ENCODE measurements at regions not wholly inside any gene's neighbourhood (a gene's known extent, or its start where the extent isn't known, plus 50 kb on each side); places are given as distances from the start of the nearest gene placed in this dataset.

- TF ChIP-seq CTCF (IDR thresholded peaks at IDR 0.05; ENCODE audit: insufficient read depth, missing control alignments) = no peak
- FAIRE-seq = peak; percentile 56
Measured at GRCh38 chr16:27717726-27718125, 167.8 kb downstream of the KATNIP start.

GRCh38 chr16:27718201-27719105, 168.5 kb downstream of the KATNIP start:
- TF ChIP-seq CTCF (IDR thresholded peaks at IDR 0.05; ENCODE audit: insufficient read depth, missing control alignments) = no peak
- FAIRE-seq (no peak), DNase-seq (ENCODE audit: insufficient read length, low spot score) (no peak)

More at GRCh38 chr16:27717726-27718125, 167.8 kb downstream of the KATNIP start:
- DNase-seq (ENCODE audit: insufficient read length, low spot score) = no peak

GRCh38 chr16:27719106-27719445, 169.1 kb downstream of the KATNIP start:
- no peak for FAIRE-seq
- TF ChIP-seq CTCF (IDR thresholded peaks at IDR 0.05; ENCODE audit: insufficient read depth, missing control alignments) = no peak
- no peak for DNase-seq (ENCODE audit: insufficient read length, low spot score)

GRCh38 chr16:27720731-27721530, 171.0 kb downstream of the KATNIP start:
- no peak for DNase-seq (ENCODE audit: insufficient read length, low spot score)
- TF ChIP-seq CTCF (IDR thresholded peaks at IDR 0.05; ENCODE audit: insufficient read depth, missing control alignments) = peak; percentile 5
- no peak for FAIRE-seq

- no peak for FAIRE-seq
- no peak for TF ChIP-seq CTCF (IDR thresholded peaks at IDR 0.05; ENCODE audit: insufficient read depth, missing control alignments)
- no peak for DNase-seq (ENCODE audit: insufficient read length, low spot score)
Measured at GRCh38 chr16:27721531-27722181, 171.7 kb downstream of the KATNIP start.

GRCh38 chr16:27722207-27722606, 172.3 kb downstream of the KATNIP start:
- no peak for DNase-seq (ENCODE audit: insufficient read length, low spot score)
- FAIRE-seq = no peak
- TF ChIP-seq CTCF (IDR thresholded peaks at IDR 0.05; ENCODE audit: insufficient read depth, missing control alignments) = no peak

Measured in D721Med (cell line).